GM12878 (cell line): ENCODE measurements at regions not wholly inside any gene's neighbourhood (a gene's known extent, or its start where the extent isn't known, plus 50 kb on each side); places are given as distances from the start of the nearest gene placed in this dataset.

ENCODE experiments used
- ATAC-seq: fragments of 200-7000 bp; cut with Tn5 transposase; 3 replicates; pipeline ENCODE4 v1.9.1; 2020; ENCODE audit warnings: mild to moderate bottlenecking, moderate library complexity
- BruUV-seq: library from RNA; stranded (reverse); fragments of 400-500 nt; replicated peaks from 2 replicates; lab custom pipeline; 2021; lab: Mats Ljungman, UMichigan
- CTCF ChIA-PET: fragments of 300-600 bp; sonication (Branson Sonifier 250); formaldehyde crosslinking; extraction: SDS; loops from one replicate; lab custom pipeline; 2021; ENCODE audit warnings: inconsistent platforms; lab: Yijun Ruan, JAX
- POLR2A ChIA-PET: fragments of 350-600 bp; formaldehyde crosslinking; extraction: SDS; loops from one replicate; lab custom pipeline; 2021; ENCODE audit warnings: inconsistent platforms; lab: Charles Lee
- RAD21 ChIA-PET: fragments of 300-600 bp; sonication (Branson Sonifier 250); formaldehyde crosslinking; loops from one replicate; lab custom pipeline; 2023; ENCODE audit warnings: antibody characterized with exemption; ENCODE audit not compliant: unreplicated experiment; lab: Charles Lee
- SMC1A ChIA-PET: fragments of 300-600 bp; sonication (Branson Sonifier 250); formaldehyde crosslinking; loops from one replicate; lab custom pipeline; 2023; ENCODE audit not compliant: unreplicated experiment, uncharacterized antibody; lab: Charles Lee
- DNase-seq: peaks from one replicate; pipeline ENCODE4 v3.0.0-alpha.2; 2011; ENCODE audit warnings: low read depth, low spot score
- FAIRE-seq: peaks from 3 replicates; lab custom pipeline; 2011; peaks lifted over from hg19 to GRCh38; lab: Jason Lieb, UNC
- H2AFZ ChIP-seq: 2 replicates; pipeline ENCODE4 v1.6.0; 2011; ENCODE audit warnings: low read depth, low read length, control low read depth; ENCODE audit not compliant: control insufficient read depth
- H3K27ac ChIP-seq: 2 replicates; pipeline ENCODE4 v1.5.1; 2011; ENCODE audit warnings: control low read depth; ENCODE audit not compliant: control insufficient read depth, insufficient read depth
- H3K27me3 ChIP-seq, 2 experiments: replicated peaks in 1 of 2; 2 replicates each; pipeline versions ENCODE4 v1.6.0 to v1.6.1; 2011; ENCODE audit warnings: low read length in 1 of 2; ENCODE audit not compliant: control insufficient read depth in 2 of 2, insufficient read depth in 2 of 2
- H3K36me3 ChIP-seq, 2 experiments: 2 replicates each; pipeline ENCODE4 v1.5.1; 2011; ENCODE audit warnings: low read length in 1 of 2; ENCODE audit not compliant: control insufficient read depth in 2 of 2, insufficient read depth in 2 of 2
- H3K4me1 ChIP-seq: 2 replicates; pipeline ENCODE4 v1.6.1; 2011; ENCODE audit warnings: mild to moderate bottlenecking, low read length, moderate library complexity, mixed read lengths; ENCODE audit not compliant: control insufficient read depth, insufficient read depth
- H3K4me2 ChIP-seq: 2 replicates; pipeline ENCODE4 v1.6.0; 2011; ENCODE audit warnings: control low read depth; ENCODE audit not compliant: control insufficient read depth, insufficient read depth
- H3K4me3 ChIP-seq: fragments of 200-600 bp; sonication (generic); 2 replicates; pipeline ENCODE4 v1.5.1; 2016
- H3K79me2 ChIP-seq: 2 replicates; pipeline ENCODE4 v1.6.0; 2011; ENCODE audit warnings: low read length; ENCODE audit not compliant: control insufficient read depth, insufficient read depth
- H3K9ac ChIP-seq: 2 replicates; pipeline ENCODE4 v1.8.0; 2011; ENCODE audit warnings: low read length, control low read depth, mixed read lengths; ENCODE audit not compliant: control insufficient read depth, insufficient read depth
- H3K9me3 ChIP-seq: replicated peaks from 3 replicates; pipeline ENCODE4 v1.5.1; 2011; ENCODE audit warnings: mild to moderate bottlenecking, low read length; ENCODE audit not compliant: control insufficient read depth, insufficient read depth
- H4K20me1 ChIP-seq: 2 replicates; pipeline ENCODE4 v1.6.0; 2011; ENCODE audit not compliant: control insufficient read depth, insufficient read depth
- BCLAF1 ChIP-seq: fragments of 450-650 bp; IDR thresholded peaks from 2 replicates; pipeline ENCODE4 v1.6.1; 2017; ENCODE audit warnings: antibody characterized with exemption, mild to moderate bottlenecking, moderate library complexity
- ETV6 ChIP-seq, 2 experiments: fragments of 450-650 bp in 1 of 2; IDR thresholded peaks in 1 of 2; conservative IDR thresholded peaks in 1 of 2; 2 replicates each; pipeline ENCODE4 v1.6.1; 2014; ENCODE audit warnings: antibody characterized with exemption in 1 of 2, borderline replicate concordance in 1 of 2, low read depth in 1 of 2, mild to moderate bottlenecking in 1 of 2, moderate library complexity in 1 of 2
- KLF5 ChIP-seq: fragments of 450-650 bp; IDR thresholded peaks from 2 replicates; pipeline ENCODE4 v1.6.1; 2014; ENCODE audit warnings: mild to moderate bottlenecking; ENCODE audit not compliant: partially characterized antibody
- MYC ChIP-seq: IDR thresholded peaks from 2 replicates; pipeline ENCODE4 v1.6.1; 2011; ENCODE audit warnings: mild to moderate bottlenecking, low read length, moderate library complexity, inconsistent platforms; ENCODE audit not compliant: insufficient read depth, insufficient replicate concordance, insufficient read length, severe bottlenecking
- NFXL1 ChIP-seq: fragments of 450-650 bp; IDR thresholded peaks from 2 replicates; pipeline ENCODE4 v1.6.1; 2017; ENCODE audit warnings: antibody characterized with exemption, mild to moderate bottlenecking, borderline replicate concordance
- NR2C2 ChIP-seq: IDR thresholded peaks from 2 replicates; pipeline ENCODE4 v1.6.1; 2011; ENCODE audit warnings: borderline replicate concordance, low read depth; ENCODE audit not compliant: control insufficient read depth, insufficient read length
- SMAD5 ChIP-seq: IDR thresholded peaks from 2 replicates; pipeline ENCODE4 v1.6.1; 2016; ENCODE audit warnings: antibody characterized with exemption, low read depth
- SREBF1 ChIP-seq: IDR thresholded peaks from 2 replicates; pipeline ENCODE4 v1.6.1; 2012; ENCODE audit warnings: mild to moderate bottlenecking, low read length
- STAT3 ChIP-seq: IDR thresholded peaks from 2 replicates; pipeline ENCODE4 v1.6.1; 2011; ENCODE audit warnings: low read depth, low read length, improper control_type of control experiment
- WGBS: methylation state at CpG from one replicate; pipeline ENCODE4 v1.1.6; 2016; ENCODE audit warnings: low lambda C conversion rate; ENCODE audit not compliant: insufficient replicate concordance, insufficient coverage; ENCODE audit errors: missing lambda C conversion rate; 5-methylcytosine and 5-hydroxymethylcytosine counted together
- in situ Hi-C: fragments of 300-500 bp; cut with MboI; formaldehyde crosslinking; loops from 9 replicates; pipeline ENCODE4 v1.14.3; 2018; ENCODE audit warnings: mixed read lengths
- intact Hi-C: fragments of 100-400 bp; cut with micrococcal nuclease; formaldehyde crosslinking; loops from one replicate; pipeline ENCODE4 v1.14.2; 2022; ENCODE audit not compliant: unreplicated experiment

GRCh38 chr1:234662148-234662547 is 52.2 kb upstream of the IRF2BP2 start:
- Histone ChIP-seq H3K4me1 (peaks cover 2% of the 10 kb centered on the region), H3K27ac (no peak overlapping the region), H3K9ac (no peak overlapping the region), H3K36me3 (no peaks in the 10 kb centered on the region), H3K9me3 (no peaks in the 10 kb centered on the region; the same call in 1 of the 3 replicates), H3K4me2 (no peak overlapping the region), H2AFZ (no peak overlapping the region), H3K4me3 (no peak overlapping the region), H3K79me2 (no peaks in the 10 kb centered on the region), H3K27me3 (no peaks in the 10 kb centered on the region; a peak in 1 of 4 replicates), H4K20me1 (no peaks in the 10 kb centered on the region)
- ChIA-PET POLR2A (no interaction called here), CTCF (no interaction called here), RAD21 (no interaction called here), SMC1A (no interaction called here)
- FAIRE-seq (no peak), ATAC-seq (no peak), DNase-seq (no peak)
- BruUV-seq, result no TSS peak
- 44% methylated on average over 8 of the region's 8 CpGs for WGBS
- TF ChIP-seq MYC (no peak), SREBF1 (no peak), STAT3 (no peak), NR2C2 (no peak), SMAD5 (no peak), BCLAF1 (no peak), NFXL1 (no peak), ETV6 (conservative IDR thresholded peaks at IDR 0.05 in 1 of 2, IDR thresholded peaks at IDR 0.05 in 1 of 2; ENCODE audit: borderline replicate concordance in 1 of 2, low read depth in 1 of 2) (no peak), KLF5 (no peak)
- intact Hi-C loops, result no loop called here
- in situ Hi-C loops, result no loop called here
